ENCODE measurements at regions not wholly inside any gene's neighbourhood (a gene's known extent, or its start where the extent isn't known, plus 50 kb on each side); places are given as distances from the start of the nearest gene placed in this dataset.
"Not testable (repeated sequence)": the region's sequence is repeated elsewhere in the genome, so short reads cannot be mapped to it uniquely, and the experiment has no call there.

DNA sequence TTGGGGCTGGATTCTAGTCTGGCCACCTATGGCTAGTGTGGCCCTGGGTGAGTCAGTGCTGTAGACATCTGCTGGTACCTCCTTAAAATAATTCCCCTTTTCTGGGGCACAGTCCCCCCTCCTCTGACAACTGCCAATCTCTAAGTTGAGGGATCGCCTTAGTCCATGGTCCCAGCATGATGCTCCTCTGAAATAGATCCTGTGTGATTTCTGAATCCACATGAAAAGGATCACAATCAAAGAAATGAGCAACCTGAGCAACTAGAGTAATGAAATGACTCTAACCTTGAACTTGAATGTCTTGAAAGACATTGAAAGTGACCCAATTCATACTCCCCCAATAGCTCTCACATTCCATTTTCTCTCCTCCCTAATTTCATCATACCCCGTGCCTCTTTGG, 332.5 kb downstream of the VRK1 start:
- Histone ChIP-seq H3K27me3 (no peaks in the 10 kb centered on the region), H3K4me2 (no peak overlapping the region), H3K4me3 (no peak overlapping the region), H3K9me3 (replicated peaks in 1 of 11) (peaks cover 0 to 42% (median 14%) of the 10 kb centered on the region in 11 experiments; a peak in 13 of 22 replicates), H3K9ac (no peak overlapping the region), H3K4me1 (peaks cover 9 to 17% (median 12%) of the 10 kb centered on the region in 10 experiments; a peak in 18 of 20 replicates), H3K27ac (no peak overlapping the region), H3K36me3 (no peaks in the 10 kb centered on the region), H4K20me1 (no peaks in the 10 kb centered on the region)
- no peak for TF ChIP-seq Cebpa-rat (IDR thresholded peaks at IDR 0.05)

DNA sequence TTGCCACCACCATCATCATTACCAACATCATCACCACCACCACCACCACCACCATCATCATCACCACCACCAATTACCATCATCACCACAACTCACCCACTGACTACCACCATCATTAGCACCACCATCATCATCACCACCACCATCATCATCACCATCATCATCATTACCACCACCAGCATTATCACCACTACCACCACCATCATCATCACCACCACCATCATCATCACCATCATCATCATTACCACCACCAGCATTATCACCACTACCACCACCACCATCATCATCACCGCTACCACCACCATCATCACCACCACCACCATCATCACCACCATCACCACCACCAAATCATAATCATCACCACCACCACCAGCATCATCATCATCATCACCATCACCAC, 338.7 kb downstream of the VRK1 start:
- peaks cover 0 to 26% (median 0%) of the 10 kb centered on the region in 11 experiments; a peak in 10 of 22 replicates for H3K9me3 ChIP-seq (replicated peaks in 1 of 11)
- H4K20me1 ChIP-seq, H3K27me3 ChIP-seq, H3K27ac ChIP-seq, H3K9ac ChIP-seq, H3K4me2 ChIP-seq, H3K4me3 ChIP-seq, H3K36me3 ChIP-seq, H3K4me1 ChIP-seq: not testable (repeated sequence)

DNA sequence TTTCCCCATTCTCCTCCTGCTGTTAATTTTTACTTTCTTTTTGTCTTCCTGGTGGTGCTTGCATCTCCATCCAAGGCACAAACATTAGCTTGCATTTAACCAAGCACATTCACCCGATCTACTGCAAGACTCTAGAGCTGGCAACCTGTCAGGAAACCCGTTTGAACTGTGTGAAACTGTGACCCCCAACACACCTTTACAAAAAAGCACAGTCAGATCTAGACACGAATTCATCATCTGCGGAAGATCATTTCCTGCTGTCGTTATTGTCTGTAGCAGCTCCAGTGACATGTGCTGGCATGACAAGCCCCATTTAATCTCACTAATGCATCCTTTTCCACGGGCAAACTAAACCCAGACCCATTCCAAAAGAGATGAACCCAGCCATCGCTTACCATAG, 340.5 kb downstream of the VRK1 start:
- no peak overlapping the region for H3K4me2 ChIP-seq
- H3K4me3 ChIP-seq = no peak overlapping the region
- H3K36me3 ChIP-seq = no peaks in the 10 kb centered on the region
- no peak for TF ChIP-seq Cebpa-rat (IDR thresholded peaks at IDR 0.05)
- no peaks in the 10 kb centered on the region for H3K27me3 ChIP-seq
- no peaks in the 10 kb centered on the region for H3K4me1 ChIP-seq
- no peak overlapping the region for H3K27ac ChIP-seq
- no peak overlapping the region for H3K9ac ChIP-seq
- no peaks in the 10 kb centered on the region for H4K20me1 ChIP-seq
- peaks cover 0 to 18% (median 0%) of the 10 kb centered on the region in 11 experiments; a peak in 6 of 22 replicates for H3K9me3 ChIP-seq (replicated peaks in 1 of 11)

DNA sequence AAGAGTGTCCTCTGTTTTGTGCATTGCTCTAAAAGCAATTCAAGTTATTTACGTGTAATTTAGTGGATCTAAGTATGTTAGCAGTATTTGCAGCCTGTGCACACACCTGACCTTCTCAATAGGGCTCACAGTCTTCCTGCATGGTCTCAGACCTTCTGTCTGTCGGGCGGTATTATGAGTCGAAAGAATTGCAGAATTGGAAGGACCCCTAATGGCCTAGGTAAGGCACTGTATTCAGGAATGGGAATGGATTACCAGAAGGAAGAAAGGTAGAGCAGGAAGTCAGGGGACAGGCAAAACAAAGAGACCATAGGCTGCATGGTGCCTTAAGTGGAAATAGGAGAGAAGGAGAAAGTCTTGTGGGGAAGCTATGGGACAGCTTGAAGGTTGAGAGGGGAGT, 341.6 kb downstream of the VRK1 start:
- H3K9me3 ChIP-seq (replicated peaks in 1 of 11) = peaks cover 0 to 9% (median 0%) of the 10 kb centered on the region in 11 experiments; a peak in 3 of 22 replicates
- no peaks in the 10 kb centered on the region for H3K4me1 ChIP-seq
- no peak overlapping the region for H3K27ac ChIP-seq
- H3K4me3 ChIP-seq = no peak overlapping the region
- no peak overlapping the region for H3K4me2 ChIP-seq
- no peaks in the 10 kb centered on the region for H3K27me3 ChIP-seq
- H4K20me1 ChIP-seq = no peaks in the 10 kb centered on the region
- H3K9ac ChIP-seq = no peak overlapping the region
- no peaks in the 10 kb centered on the region for H3K36me3 ChIP-seq
- TF ChIP-seq Cebpa-rat (IDR thresholded peaks at IDR 0.05) = no peak

DNA sequence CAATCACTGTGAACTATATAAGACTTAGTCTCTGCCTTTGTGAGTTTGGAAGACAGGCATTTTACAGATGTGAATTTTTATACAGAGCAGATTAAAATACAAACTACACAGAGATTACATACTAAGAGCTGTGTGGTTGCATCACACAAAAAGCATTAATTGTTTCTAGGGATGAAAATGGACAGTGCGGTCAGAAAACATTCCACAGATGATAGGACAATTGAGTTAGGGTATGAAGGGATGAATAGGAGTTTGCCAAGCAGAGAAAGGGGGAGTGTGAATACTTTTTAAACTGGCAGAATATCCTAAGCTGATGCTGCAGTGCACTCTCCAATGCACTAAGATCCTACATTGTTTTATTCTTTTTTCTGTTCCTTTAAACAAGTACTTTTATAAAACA, 345.8 kb downstream of the VRK1 start:
- Histone ChIP-seq H3K4me3 (no peak overlapping the region), H3K4me2 (no peak overlapping the region), H4K20me1 (no peaks in the 10 kb centered on the region), H3K9ac (no peak overlapping the region), H3K27ac (no peak overlapping the region), H3K9me3 (replicated peaks in 1 of 11) (no peaks in the 10 kb centered on the region), H3K27me3 (no peaks in the 10 kb centered on the region), H3K36me3 (no peaks in the 10 kb centered on the region), H3K4me1 (peaks cover 5 to 9% (median 8%) of the 10 kb centered on the region in 10 experiments; a peak in 16 of 20 replicates)
- no peak for TF ChIP-seq Cebpa-rat (IDR thresholded peaks at IDR 0.05)

DNA sequence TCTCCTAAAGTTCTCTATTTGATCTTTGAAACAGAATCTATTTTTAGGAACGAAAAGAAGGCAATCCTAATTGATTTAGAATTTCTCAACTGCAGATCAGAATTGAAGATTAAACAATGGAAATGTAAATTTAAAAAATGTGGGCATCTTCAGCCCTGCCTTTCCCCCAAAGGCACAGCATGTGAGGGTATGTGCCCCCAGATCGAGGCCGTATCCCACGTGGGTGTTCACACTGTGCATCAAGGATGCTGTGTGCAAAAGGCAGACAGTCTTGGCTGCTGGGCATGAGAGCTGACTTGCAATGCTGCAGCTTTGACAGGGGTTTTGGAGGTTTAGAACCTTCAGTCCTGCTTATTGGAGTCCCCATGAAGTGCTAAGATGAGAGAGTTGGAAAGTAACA, 346.3 kb downstream of the VRK1 start:
- Histone ChIP-seq H3K27me3 (no peaks in the 10 kb centered on the region), H3K27ac (no peak overlapping the region), H3K4me2 (no peak overlapping the region), H3K4me1 (peaks cover 5 to 9% (median 8%) of the 10 kb centered on the region in 10 experiments; a peak in 16 of 20 replicates), H3K4me3 (no peak overlapping the region), H4K20me1 (no peaks in the 10 kb centered on the region), H3K9me3 (replicated peaks in 1 of 11) (no peaks in the 10 kb centered on the region), H3K36me3 (no peaks in the 10 kb centered on the region), H3K9ac (no peak overlapping the region)
- no peak for TF ChIP-seq Cebpa-rat (IDR thresholded peaks at IDR 0.05)

DNA sequence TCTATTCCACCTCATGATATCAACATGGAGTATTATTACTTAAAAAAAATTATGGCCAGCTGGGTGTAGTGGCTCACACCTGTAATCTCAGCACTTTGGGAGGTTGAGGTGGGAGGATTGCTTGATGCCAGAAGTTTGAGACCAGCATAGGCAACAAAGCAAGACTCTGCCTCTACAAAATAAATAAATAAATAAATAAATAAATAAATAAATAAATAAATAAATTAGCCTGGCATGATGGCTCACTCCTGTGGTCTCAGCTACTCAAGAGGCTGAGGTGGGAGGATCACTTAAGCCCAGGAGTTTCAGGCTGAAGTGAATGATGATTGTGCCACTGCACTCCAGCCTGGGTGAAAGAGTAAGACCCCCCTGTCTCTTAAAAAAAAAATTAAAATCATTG, 350.8 kb downstream of the VRK1 start:
- H3K36me3 ChIP-seq; H3K4me3 ChIP-seq; H3K9ac ChIP-seq; H3K9me3 ChIP-seq (replicated peaks in 1 of 11); H3K27ac ChIP-seq; H3K4me2 ChIP-seq; H4K20me1 ChIP-seq; H3K27me3 ChIP-seq: not testable (repeated sequence)
- H3K4me1 ChIP-seq = peaks cover 5 to 23% (median 9%) of the 10 kb centered on the region in 10 experiments; a peak in 16 of 20 replicates

DNA sequence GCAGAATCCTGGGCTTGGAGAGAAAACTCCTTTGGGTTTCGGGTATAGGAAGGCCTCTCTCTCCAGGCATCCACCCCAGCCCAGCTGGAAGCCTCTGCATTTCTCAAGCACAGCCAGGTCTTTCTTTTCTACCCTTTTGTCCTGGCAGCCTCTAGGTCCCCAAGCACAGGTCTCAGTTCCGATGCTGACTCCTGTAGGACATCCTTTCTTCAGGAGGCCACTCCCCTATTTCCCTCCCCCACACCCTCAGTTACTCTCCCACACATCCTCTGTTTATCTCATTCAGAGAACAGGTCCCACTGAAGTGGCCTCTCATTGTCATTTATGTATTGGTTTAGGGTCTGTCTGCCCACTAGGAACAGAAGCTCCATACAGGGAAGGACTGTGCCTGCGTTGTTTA, 352.6 kb downstream of the VRK1 start:
- Histone ChIP-seq H3K4me1 (peaks cover 5 to 23% (median 9%) of the 10 kb centered on the region in 10 experiments; a peak in 16 of 20 replicates), H3K4me3 (no peak overlapping the region), H3K27me3 (no peaks in the 10 kb centered on the region), H3K36me3 (no peaks in the 10 kb centered on the region), H4K20me1 (no peaks in the 10 kb centered on the region), H3K9me3 (replicated peaks in 1 of 11) (no peaks in the 10 kb centered on the region), H3K9ac (no peak overlapping the region), H3K4me2 (no peak overlapping the region), H3K27ac (no peak overlapping the region)
- TF ChIP-seq Cebpa-rat (IDR thresholded peaks at IDR 0.05) = no peak

DNA sequence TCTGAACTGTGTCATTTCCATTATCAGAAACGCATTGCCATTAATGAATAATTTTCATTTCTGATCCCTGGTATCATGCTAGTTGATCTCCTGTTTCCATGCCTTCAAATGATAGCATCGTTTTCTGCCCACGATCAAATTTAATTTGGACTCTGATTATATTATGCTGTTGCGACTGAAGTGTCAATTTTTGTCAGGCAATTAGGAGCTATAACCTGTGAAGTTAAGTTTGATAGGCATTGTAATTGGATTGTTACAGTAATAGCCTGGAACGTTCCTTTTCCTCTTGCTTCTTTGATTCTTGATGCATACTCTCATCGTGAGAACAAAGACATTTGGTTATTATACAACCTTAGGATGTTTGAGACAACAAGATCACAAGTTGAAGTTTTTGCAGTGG, 356.3 kb downstream of the VRK1 start:
- Histone ChIP-seq H3K4me1 (peaks cover 0 to 15% (median 0%) of the 10 kb centered on the region in 10 experiments; a peak in 5 of 20 replicates), H3K9me3 (replicated peaks in 1 of 11) (peaks cover 3 to 8% (median 3%) of the 10 kb centered on the region in 11 experiments; a peak in 21 of 22 replicates), H3K36me3 (0 out of 22 replicates have a peak, but pooled peaks cover 0 to under 1% (median 0%) of the 10 kb centered on the region in 11 experiments), H3K9ac (no peak overlapping the region), H3K4me2 (no peak overlapping the region), H3K27me3 (no peaks in the 10 kb centered on the region), H3K27ac (no peak overlapping the region), H4K20me1 (no peaks in the 10 kb centered on the region), H3K4me3 (no peak overlapping the region)
- no peak for TF ChIP-seq Cebpa-rat (IDR thresholded peaks at IDR 0.05)

DNA sequence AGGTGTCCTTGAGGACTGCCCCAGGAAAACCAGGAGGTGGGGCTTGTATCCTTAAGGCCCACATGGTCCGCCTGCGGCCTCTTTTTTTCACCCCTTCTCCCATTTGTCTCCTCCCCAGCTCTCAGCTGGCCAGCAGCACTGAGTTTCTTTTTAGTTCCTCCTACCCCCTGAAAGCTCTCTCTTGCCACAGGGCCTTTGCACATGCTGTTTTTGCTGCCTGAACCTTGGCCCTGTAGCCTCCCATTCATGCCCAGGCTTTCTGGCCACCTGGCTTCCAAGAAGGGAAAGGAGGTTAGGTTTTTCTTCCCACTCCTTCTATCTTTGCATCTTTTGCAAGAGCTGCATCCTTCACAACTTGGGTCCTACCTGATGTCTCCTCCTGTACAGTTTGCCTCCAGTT, 358.1 kb downstream of the VRK1 start:
- H3K4me2 ChIP-seq = no peak overlapping the region
- H3K9me3 ChIP-seq (replicated peaks in 1 of 11) = peaks cover 20 to 26% (median 21%) of the 10 kb centered on the region in 11 experiments
- no peaks in the 10 kb centered on the region for H4K20me1 ChIP-seq
- peaks cover 0 to 15% (median 0%) of the 10 kb centered on the region in 10 experiments; a peak in 5 of 20 replicates for H3K4me1 ChIP-seq
- 0 out of 22 replicates have a peak, but pooled peaks cover 0 to 5% (median 0%) of the 10 kb centered on the region in 11 experiments for H3K36me3 ChIP-seq
- H3K27ac ChIP-seq = no peak overlapping the region
- TF ChIP-seq Cebpa-rat (IDR thresholded peaks at IDR 0.05) = no peak
- H3K4me3 ChIP-seq = no peak overlapping the region
- no peaks in the 10 kb centered on the region for H3K27me3 ChIP-seq
- no peak overlapping the region for H3K9ac ChIP-seq

Data from BLaER1 treated with 17β-estradiol and CSF1 and Interleukin-3, amounts not matched to agents 10 nM and 100 nM (cell line).